Astrocyte (in vitro differentiated cells and primary cell): ENCODE measurements at regions not wholly inside any gene's neighbourhood (a gene's known extent, or its start where the extent isn't known, plus 50 kb on each side); places are given as distances from the start of the nearest gene placed in this dataset.

Source experiments
- CTCF ChIP-seq: IDR thresholded peaks from 2 replicates; pipeline ENCODE4 v1.5.1; 2011; ENCODE audit warnings: low read depth, mild to moderate bottlenecking, inconsistent platforms, low read length, moderate library complexity; ENCODE audit not compliant: insufficient read depth
- EZH2 ChIP-seq: IDR thresholded peaks from 2 replicates; pipeline ENCODE4 v1.6.1; 2012; ENCODE audit warnings: mild to moderate bottlenecking, low read length, inconsistent platforms; ENCODE audit not compliant: insufficient read depth

- TF ChIP-seq CTCF (no peak), EZH2 (no peak)
Measured at GRCh38 chr3:13693441-13693840, 144.5 kb downstream of the FBLN2 start.
